GM19023 (cell line): ENCODE measurements at regions not wholly inside any gene's neighbourhood (a gene's known extent, or its start where the extent isn't known, plus 50 kb on each side); places are given as distances from the start of the nearest gene placed in this dataset.

Source experiments
- ATAC-seq: cut with Tn5 transposase; IDR thresholded peaks from one replicate; pipeline ENCODE4 v1.9.1; 2021; ENCODE audit warnings: mild to moderate bottlenecking, moderate library complexity; ENCODE audit not compliant: unreplicated experiment

DNA sequence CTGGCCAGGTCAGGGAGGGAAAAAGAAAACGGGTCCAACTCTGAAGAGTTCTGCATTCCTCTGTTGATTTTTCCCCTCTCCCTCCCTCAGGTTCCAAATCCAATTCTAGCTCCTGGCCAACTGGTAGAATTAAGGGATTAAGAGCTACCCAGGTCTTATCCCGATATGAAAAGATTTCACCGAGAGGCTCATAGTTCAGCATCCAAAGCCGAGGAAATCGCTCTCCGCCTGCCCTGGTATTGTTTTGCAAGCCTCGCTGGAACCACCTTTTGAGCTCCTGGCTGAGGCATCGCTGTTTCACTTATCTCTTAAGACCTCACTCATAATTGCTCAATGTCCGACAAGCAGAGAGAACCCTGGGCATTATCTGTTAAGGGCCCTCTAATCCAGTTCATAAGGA, 180.4 kb downstream of the URI1 start:
- no peak for ATAC-seq

DNA sequence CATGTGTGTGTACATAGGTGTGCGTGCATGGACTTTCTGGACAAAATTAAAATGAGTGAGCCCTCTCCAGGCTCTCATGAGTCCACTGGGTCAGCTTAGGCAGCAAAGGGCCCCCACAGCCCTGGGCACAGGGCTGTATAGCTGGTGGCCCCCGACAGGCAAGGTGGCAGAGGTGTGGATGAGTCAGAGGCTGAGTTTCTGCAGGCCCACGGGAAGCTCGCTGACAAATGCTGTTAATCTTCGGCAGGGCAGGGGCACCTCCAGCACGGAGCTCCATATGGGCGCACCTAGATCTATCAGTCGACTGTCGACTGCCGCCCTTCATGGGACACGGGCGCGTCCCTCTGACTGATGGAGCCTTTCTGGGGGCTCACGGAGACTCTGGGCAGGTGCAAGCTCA, 181.1 kb downstream of the URI1 start:
- ATAC-seq = no peak

DNA sequence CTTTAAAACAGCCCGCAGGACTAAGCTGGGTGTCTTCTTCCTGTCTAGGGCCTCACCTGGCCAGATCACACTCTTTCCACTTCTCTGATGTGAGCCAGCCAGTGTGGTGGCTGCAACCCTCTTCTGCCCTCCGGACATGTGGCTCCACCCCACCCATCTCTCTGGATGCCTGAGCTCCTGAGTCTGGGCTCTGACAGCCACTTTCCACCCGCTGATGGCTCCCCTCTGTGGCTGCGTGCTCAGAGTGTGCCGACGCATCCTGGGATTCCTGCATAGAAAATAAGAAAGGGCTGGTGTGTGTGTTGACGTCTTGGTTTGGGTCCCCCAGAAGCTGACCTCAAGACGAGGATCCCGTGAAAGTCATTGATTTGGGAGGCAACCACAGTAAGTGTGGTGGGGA, 181.6 kb downstream of the URI1 start:
- no peak for ATAC-seq

- ATAC-seq = no peak
Measured at GRCh38 chr19:30128211-30128610, 186.2 kb downstream of the URI1 start.

DNA sequence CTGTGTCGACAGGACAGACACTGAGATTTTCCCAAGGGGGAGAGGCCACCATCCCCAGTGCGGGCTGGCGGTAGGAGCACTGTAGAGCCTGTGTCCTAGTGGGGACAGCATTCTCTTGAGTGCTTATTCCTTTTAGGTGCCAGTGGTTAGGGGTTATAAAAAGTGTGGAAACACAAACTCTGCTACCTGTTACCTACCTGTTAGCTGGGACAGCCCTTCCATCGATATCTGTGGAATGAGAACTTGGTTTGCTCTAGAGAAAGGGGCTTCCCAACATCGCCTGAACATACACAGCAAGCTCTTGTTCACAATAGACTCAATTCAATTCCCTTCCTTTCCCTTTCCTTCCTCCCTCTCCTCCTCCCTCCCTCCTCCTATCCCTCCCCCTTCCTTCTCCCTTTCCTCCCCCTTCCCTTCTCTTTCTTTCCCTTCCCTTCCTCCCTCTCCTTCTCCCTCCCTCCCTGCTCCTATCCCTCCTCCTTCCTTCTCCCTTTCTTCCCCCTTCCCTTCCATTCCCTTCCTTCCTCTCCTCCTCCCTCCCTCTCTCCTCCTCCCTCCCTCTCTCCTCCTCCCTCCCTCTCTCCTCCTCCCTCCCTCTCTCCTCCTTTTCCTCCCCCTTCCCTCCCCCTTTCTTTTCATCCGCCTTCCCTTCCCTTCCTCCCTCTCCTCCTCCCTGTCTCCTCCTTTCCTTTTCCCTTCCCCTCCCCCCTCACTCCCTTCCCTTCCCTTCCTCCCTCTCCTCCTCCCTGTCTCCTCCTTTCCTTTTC, 188.5 kb downstream of the URI1 start:
- ATAC-seq = no peak

- ATAC-seq = no peak
Measured at GRCh38 chr19:30131246-30131645, 189.2 kb downstream of the URI1 start.

- ATAC-seq = no peak
Measured at GRCh38 chr19:30131722-30132291, 189.8 kb downstream of the URI1 start.

GRCh38 chr19:30132343-30133075, 190.5 kb downstream of the URI1 start:
- no peak for ATAC-seq

GRCh38 chr19:30133803-30134202, 191.8 kb downstream of the URI1 start:
- no peak for ATAC-seq

DNA sequence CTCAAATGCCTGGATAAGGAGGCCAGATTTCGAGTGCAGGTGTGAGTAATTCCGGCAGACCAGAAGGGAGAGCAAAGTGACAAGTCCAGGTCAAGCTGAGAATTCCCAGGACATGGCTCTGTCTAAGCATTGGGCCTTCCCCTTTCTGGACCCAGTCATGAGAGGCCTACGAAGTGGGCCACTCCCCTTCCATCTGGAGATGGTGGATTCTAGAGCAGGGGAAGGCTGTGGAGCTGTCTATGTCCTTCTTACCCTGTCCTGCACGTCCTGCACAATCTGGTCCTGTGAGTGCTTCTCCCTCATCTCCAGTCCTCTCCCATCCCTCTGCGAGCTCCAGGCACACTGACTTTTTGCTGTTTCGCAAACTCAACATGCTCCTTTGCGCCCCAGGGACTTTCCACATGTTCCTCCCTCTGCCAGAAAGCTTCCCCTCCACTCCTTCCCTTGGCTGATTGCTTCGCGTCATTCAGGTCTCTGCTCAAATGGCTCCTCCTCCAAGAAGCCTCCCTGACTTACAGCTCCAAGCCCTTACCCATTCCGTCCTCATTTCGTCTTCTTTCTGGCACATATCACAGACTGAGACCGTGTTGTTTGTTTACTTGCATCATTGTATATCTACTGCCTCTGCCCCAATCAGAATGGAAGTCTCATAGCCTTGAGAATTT, 193.2 kb downstream of the URI1 start:
- ATAC-seq = no peak

DNA sequence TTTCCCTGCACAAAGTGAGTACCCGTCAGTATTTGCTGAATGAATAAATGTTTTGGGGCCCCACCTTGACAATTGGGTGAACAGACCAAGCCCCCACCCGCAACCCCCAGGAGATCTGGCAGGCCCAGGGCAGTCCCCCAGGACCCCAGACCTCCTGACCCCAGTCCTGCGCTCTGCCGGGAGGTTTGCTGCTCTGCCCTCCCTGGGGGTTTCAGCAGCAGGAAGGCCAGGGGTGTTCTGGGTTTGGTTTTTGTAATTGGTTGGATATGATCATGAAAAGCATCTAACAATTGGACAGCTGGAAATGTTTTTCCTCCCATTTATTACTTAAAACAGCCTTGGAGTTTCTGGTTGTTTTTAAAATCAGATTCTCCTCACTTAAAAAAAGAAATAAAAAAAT, 193.8 kb downstream of the URI1 start:
- no peak for ATAC-seq

- ATAC-seq = no peak
Measured at GRCh38 chr19:30136611-30137195, 194.7 kb downstream of the URI1 start.

- ATAC-seq = no peak
Measured at GRCh38 chr19:30137747-30138146, 195.7 kb downstream of the URI1 start.

DNA sequence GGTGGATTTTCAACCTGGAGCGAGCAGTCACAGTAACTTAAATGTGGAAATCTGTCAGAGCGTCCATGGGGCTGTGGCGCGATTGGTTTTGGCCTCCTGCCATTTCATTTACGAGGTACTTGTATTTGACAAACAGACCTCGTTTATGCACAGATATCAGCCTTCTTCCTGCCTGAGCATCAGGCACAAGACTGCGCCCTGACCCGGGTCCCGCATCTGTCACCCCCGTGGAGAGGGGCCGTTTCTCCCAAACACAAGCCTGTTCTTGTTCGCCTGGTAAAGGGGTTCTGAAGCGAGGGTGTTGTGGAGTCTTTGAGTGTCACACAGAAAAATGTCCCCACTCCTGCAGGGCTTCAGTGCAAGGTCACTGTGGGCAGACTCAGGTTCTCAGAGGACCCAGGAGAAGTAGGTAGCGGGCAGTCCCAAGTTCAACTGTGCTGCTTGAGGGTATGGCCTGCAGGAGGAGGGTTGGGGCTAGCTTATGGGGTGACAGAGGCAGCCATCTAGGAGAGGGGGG, 202.3 kb downstream of the URI1 start:
- no peak for ATAC-seq

DNA sequence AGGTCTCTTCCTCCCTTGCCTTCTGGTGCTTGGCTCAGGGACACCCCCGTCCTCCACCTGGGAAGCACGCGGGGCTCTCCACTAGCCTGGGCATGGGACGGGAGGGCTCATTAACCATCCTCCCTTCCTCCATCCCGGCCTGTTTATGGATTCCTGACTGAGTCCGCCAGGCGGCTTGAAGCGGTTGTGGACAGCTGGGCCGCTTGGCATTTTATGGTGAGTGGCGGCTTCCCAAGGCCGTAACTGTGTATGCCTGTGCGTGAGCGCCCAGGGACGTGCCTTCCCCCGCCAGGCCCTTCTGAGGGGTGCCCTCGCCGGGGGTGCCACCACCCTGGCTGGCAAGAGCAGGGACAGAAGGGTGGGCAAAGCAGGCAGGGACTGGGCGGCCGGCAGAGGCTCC, 202.8 kb downstream of the URI1 start:
- no peak for ATAC-seq

- ATAC-seq = no peak
Measured at GRCh38 chr19:30145467-30145866, 203.4 kb downstream of the URI1 start.

DNA sequence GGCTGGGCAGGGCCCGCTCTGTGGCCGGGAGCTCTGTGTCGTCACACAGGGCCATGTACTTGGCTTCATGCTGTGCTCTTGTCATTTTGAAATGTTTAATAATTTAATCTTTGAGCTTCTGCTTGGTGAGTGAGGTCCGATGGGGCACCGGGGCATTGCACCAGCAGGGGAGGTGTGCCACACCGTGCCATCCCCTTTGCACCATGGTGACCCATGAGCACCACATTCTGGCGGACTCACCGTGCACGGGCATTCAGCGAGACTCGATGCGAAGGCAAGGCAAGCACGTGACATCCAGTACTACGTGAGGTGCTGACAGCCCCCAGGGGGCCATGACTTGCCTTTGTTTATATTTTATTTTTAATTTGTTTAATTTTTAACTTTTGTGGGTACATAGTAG, 204.3 kb downstream of the URI1 start:
- ATAC-seq = no peak

DNA sequence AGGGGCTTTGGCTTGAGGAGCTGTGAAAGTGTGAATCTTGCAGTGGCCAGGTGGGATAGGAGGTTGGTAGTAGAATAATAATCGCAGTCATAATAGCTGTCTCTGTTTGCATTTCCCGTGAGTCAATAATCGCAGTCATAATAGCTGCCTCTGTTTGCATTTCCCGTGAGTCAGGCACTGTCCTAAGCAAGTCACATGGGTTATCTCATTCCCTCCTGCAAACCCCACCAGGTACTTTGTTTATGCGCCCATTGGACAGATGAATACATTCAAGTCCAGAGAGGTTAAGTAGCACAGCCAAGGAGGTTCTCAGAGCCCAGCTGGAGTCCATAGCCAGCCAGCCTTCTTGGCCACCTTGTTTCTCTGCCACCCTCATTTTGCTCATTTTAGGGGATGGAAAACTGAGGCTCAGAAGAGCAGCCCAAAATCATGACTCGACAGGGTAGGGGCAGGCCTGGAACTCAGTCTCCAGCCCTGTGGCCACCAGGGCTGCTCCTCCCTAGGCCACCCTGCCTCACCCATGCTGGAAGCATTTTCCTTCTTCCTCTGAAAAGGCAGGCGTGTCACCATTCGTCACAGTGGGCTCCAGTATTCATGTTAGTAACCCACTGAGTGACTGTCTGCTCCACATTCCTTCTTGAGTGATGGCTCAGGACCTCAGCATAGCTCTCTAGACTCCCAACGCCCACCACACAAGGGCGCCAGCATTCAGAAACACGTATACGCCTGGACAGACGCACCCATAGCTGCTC, 206.2 kb downstream of the URI1 start:
- no peak for ATAC-seq

GRCh38 chr19:30148803-30149202, 206.8 kb downstream of the URI1 start:
- no peak for ATAC-seq

- ATAC-seq = no peak
Measured at GRCh38 chr19:30149300-30149699, 207.3 kb downstream of the URI1 start.
